B cell (primary cell): ENCODE measurements at regions not wholly inside any gene's neighbourhood (a gene's known extent, or its start where the extent isn't known, plus 50 kb on each side); places are given as distances from the start of the nearest gene placed in this dataset.

Experiments
- ATAC-seq: fragments of 200-7000 bp; cut with Tn5 transposase; one replicate; pipeline ENCODE4 v1.10.0; 2021; ENCODE audit warnings: low read depth, mild to moderate bottlenecking, moderate number of reproducible peaks, moderate library complexity
- CTCF ChIA-PET: fragments of 350-600 bp; sonication (Branson Sonifier 250); formaldehyde crosslinking; loops from one replicate; lab custom pipeline; 2021; ENCODE audit warnings: antibody characterized with exemption, inconsistent platforms; lab: Charles Lee
- POLR2A ChIA-PET: fragments of 350-600 bp; sonication (Branson Sonifier 250); formaldehyde crosslinking; loops from one replicate; lab custom pipeline; 2021; ENCODE audit warnings: antibody characterized with exemption; lab: Charles Lee
- DNase-seq: peaks from one replicate; pipeline ENCODE4 v3.0.0; 2013
- H2AFZ ChIP-seq: 2 replicates; pipeline ENCODE4 v1.6.1; 2012; ENCODE audit warnings: mild to moderate bottlenecking, low read depth, low read length; ENCODE audit not compliant: insufficient read depth, poor library complexity, severe bottlenecking
- H3K27ac ChIP-seq, 2 donors: 1 replicate in 1 of 2; 2 replicates in 1 of 2; pipeline ENCODE4 v1.5.1; 2012 to 2013; ENCODE audit warnings: low read length in 2 of 2, mild to moderate bottlenecking in 2 of 2, moderate library complexity in 1 of 2
- H3K27me3 ChIP-seq, 4 experiments: fragments of 200-600 bp in 1 of 4; sonication (generic) in 1 of 4; replicated peaks in 1 of 4; 1 replicate in 2 of 4; 2 replicates in 2 of 4; pipeline versions ENCODE4 v1.6.1 to v1.7.0; 2013 to 2016; ENCODE audit warnings: low read length in 3 of 4, mild to moderate bottlenecking in 2 of 4, mixed read lengths in 1 of 4, moderate library complexity in 1 of 4; ENCODE audit not compliant: insufficient read depth in 4 of 4, control insufficient read depth in 3 of 4; ENCODE audit errors: control extremely low read depth in 1 of 4
- H3K36me3 ChIP-seq, 2 experiments: replicated peaks in 1 of 2; 1 replicate in 1 of 2; 2 replicates in 1 of 2; pipeline versions ENCODE4 v1.6.1 to v1.7.1; 2013; ENCODE audit warnings: low read length in 1 of 2; ENCODE audit not compliant: insufficient read depth in 2 of 2, control insufficient read depth in 1 of 2; ENCODE audit errors: control extremely low read depth in 1 of 2, extremely low read depth in 1 of 2
- H3K4me1 ChIP-seq, 2 donors: fragments of 200-600 bp in 1 of 2; sonication (generic) in 1 of 2; 1 replicate in 1 of 2; 2 replicates in 1 of 2; pipeline versions ENCODE4 v1.5.1 to v1.6.1; 2013 to 2017; ENCODE audit warnings: low read length in 2 of 2; ENCODE audit not compliant: control insufficient read depth in 2 of 2, insufficient read depth in 2 of 2
- H3K4me2 ChIP-seq: replicated peaks from 2 replicates; pipeline ENCODE3; 2012; ENCODE audit warnings: mild to moderate bottlenecking, low read depth, low read length; ENCODE audit not compliant: poor library complexity, severe bottlenecking
- H3K4me3 ChIP-seq, 5 experiments: fragments of 200-600 bp in 1 of 5; sonication (generic) in 1 of 5; 1 replicate in 3 of 5; 2 replicates in 2 of 5; pipeline versions ENCODE4 v1.5.1 to v1.7.0; 2011 to 2016; ENCODE audit warnings: low read length in 4 of 5, mild to moderate bottlenecking in 4 of 5, low read depth in 2 of 5, control low read depth in 1 of 5, moderate library complexity in 1 of 5; ENCODE audit not compliant: insufficient read depth in 1 of 5; ENCODE audit errors: control extremely low read depth in 1 of 5, extremely low read depth in 1 of 5
- H3K79me2 ChIP-seq: fragments of 200-600 bp; sonication (generic); one replicate; pipeline ENCODE4 v1.6.0; 2016; ENCODE audit warnings: low read length; ENCODE audit not compliant: control insufficient read depth, insufficient read depth
- H3K9ac ChIP-seq: fragments of 200-600 bp; sonication (generic); 2 replicates; pipeline ENCODE4 v1.6.1; 2017; ENCODE audit warnings: mild to moderate bottlenecking, low read length, moderate library complexity
- H3K9me3 ChIP-seq, 3 donors: one replicate each; pipeline versions ENCODE4 v1.6.1 to v1.7.1; 2013; ENCODE audit warnings: low read length in 2 of 3; ENCODE audit not compliant: control insufficient read depth in 2 of 3, insufficient read depth in 1 of 3; ENCODE audit errors: control extremely low read depth in 1 of 3
- H4K20me1 ChIP-seq: 2 replicates; pipeline ENCODE4 v1.6.0; 2012; ENCODE audit warnings: mild to moderate bottlenecking, low read length; ENCODE audit not compliant: insufficient read depth, control insufficient read depth, poor library complexity, severe bottlenecking
- H3K27ac Mint-ChIP-seq: one replicate; pipeline ENCODE4 v1.8.0; 2021; ENCODE audit warnings: mixed read lengths
- H3K27me3 Mint-ChIP-seq: one replicate; pipeline ENCODE4 v1.8.0; 2021; ENCODE audit warnings: mixed read lengths
- H3K4me1 Mint-ChIP-seq: one replicate; pipeline ENCODE4 v1.8.0; 2021; ENCODE audit warnings: mixed read lengths
- H3K4me3 Mint-ChIP-seq: one replicate; pipeline ENCODE4 v1.8.0; 2021; ENCODE audit warnings: mixed read lengths
- H3K9me3 Mint-ChIP-seq: one replicate; pipeline ENCODE4 v1.8.0; 2022; ENCODE audit warnings: mixed read lengths; ENCODE audit not compliant: insufficient read depth
- CTCF ChIP-seq: fragments of 200-600 bp; IDR thresholded peaks from one replicate; pipeline ENCODE4 v1.8.0; 2022; ENCODE audit warnings: antibody characterized with exemption, mild to moderate bottlenecking
- EZH2 ChIP-seq: IDR thresholded peaks from 2 replicates; pipeline ENCODE4 v1.6.1; 2012; ENCODE audit warnings: borderline replicate concordance, low read depth, mild to moderate bottlenecking, moderate library complexity, low read length; ENCODE audit not compliant: insufficient read depth, poor library complexity, severe bottlenecking
- WGBS: methylation state at CpG from one replicate; pipeline ENCODE4 v1.1.5; 2013; ENCODE audit warnings: missing lambda C conversion rate; ENCODE audit not compliant: insufficient coverage; 5-methylcytosine and 5-hydroxymethylcytosine counted together
- intact Hi-C: fragments of 100-400 bp; cut with micrococcal nuclease; formaldehyde crosslinking; loops from one replicate; pipeline ENCODE4 v1.10.0; 2022

- CTCF ChIA-PET: no interaction called here
- Histone ChIP-seq H2AFZ (no peak overlapping the region), H4K20me1 (no peaks in the 10 kb centered on the region), H3K27ac (no peak overlapping the region), H3K27me3 (no peaks in the 10 kb centered on the region), H3K9ac (no peak overlapping the region), H3K4me2 (no peak overlapping the region), H3K36me3 (no peaks in the 10 kb centered on the region), H3K4me1 (no peaks in the 10 kb centered on the region), H3K4me3 (no peak overlapping the region), H3K9me3 (no peaks in the 10 kb centered on the region), H3K79me2 (no peaks in the 10 kb centered on the region)
- Mint-ChIP-seq H3K4me1 (no peaks in the 10 kb centered on the region), H3K9me3 (no peaks in the 10 kb centered on the region), H3K4me3 (no peak overlapping the region), H3K27ac (no peak overlapping the region), H3K27me3 (no peaks in the 10 kb centered on the region)
- intact Hi-C loops: no loop called here
- no CpG with 5 or more reads among the region's 1 CpG for WGBS
- DNase-seq (no peak), ATAC-seq (no peak)
- no peak for TF ChIP-seq EZH2
- no peak for TF ChIP-seq CTCF
- POLR2A ChIA-PET: no interaction called here
Observed at GRCh38 chr13:65943024-65943423, 1287.1 kb downstream of the PCDH9 start.

- no peak overlapping the region for H2AFZ ChIP-seq
Observed at GRCh38 chr13:65940720-65941119, 1289.4 kb downstream of the PCDH9 start.

More at GRCh38 chr13:65940720-65941119, 1289.4 kb downstream of the PCDH9 start:
- no peaks in the 10 kb centered on the region for H3K4me1 ChIP-seq
- no peaks in the 10 kb centered on the region for H3K9me3 ChIP-seq
- no peaks in the 10 kb centered on the region for H4K20me1 ChIP-seq
- no peak overlapping the region for H3K9ac ChIP-seq
- no peaks in the 10 kb centered on the region for H3K79me2 ChIP-seq
- no peak overlapping the region for H3K4me3 Mint-ChIP-seq
- H3K9me3 Mint-ChIP-seq: no peaks in the 10 kb centered on the region
- intact Hi-C loops: no loop called here
- H3K4me3 ChIP-seq: no peak overlapping the region
- ChIA-PET POLR2A (no interaction called here), CTCF (no interaction called here)
- H3K36me3 ChIP-seq: no peaks in the 10 kb centered on the region
- H3K27me3 Mint-ChIP-seq: no peaks in the 10 kb centered on the region
- no peak for TF ChIP-seq CTCF
- TF ChIP-seq EZH2: no peak
- no peak for ATAC-seq
- H3K27me3 ChIP-seq: no peaks in the 10 kb centered on the region
- H3K4me1 Mint-ChIP-seq: no peaks in the 10 kb centered on the region
- no peak overlapping the region for H3K4me2 ChIP-seq
- DNase-seq: no peak
- H3K27ac ChIP-seq: no peak overlapping the region
- H3K27ac Mint-ChIP-seq: no peak overlapping the region
- 86% methylated on average over 2 of the region's 3 CpGs for WGBS
